ENCODE measurements at regions not wholly inside any gene's neighbourhood (a gene's known extent, or its start where the extent isn't known, plus 50 kb on each side); places are given as distances from the start of the nearest gene placed in this dataset.

DNA sequence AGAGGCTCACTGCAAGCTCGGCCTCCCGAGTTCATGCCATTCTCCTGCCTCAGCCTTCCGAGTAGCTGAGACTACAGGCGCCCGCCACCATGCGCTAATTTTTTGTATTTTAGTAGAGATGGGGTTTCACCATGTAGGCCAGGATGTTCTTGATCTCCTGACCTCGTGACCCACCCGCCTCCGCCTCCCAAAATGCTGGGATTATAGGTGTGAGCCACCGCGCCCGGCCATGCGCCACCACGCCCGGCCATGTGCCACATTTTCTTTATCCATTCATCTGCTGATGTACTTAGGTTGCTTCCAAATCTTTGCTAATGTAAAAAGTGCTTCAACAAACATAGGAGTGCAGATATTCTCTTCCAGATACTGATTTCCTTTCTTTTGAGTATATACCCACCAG lies 408.6 kb downstream of the CAAP1 start:
- no peak overlapping the region for H3K27ac Mint-ChIP-seq
- no peaks in the 10 kb centered on the region for H3K4me1 Mint-ChIP-seq (ENCODE audit: low read depth)
- H3K4me3 Mint-ChIP-seq (ENCODE audit: low read depth), result no peak overlapping the region
- intact Hi-C loops (cut with micrococcal nuclease), result no loop called here
- DNase-seq (ENCODE audit: low spot score), result no peak
- H3K36me3 Mint-ChIP-seq (ENCODE audit: low read depth), result no peaks in the 10 kb centered on the region
- peaks cover 54% of the 10 kb centered on the region for H3K9me3 Mint-ChIP-seq
- H3K27me3 Mint-ChIP-seq (ENCODE audit: low read depth), result no peaks in the 10 kb centered on the region

DNA sequence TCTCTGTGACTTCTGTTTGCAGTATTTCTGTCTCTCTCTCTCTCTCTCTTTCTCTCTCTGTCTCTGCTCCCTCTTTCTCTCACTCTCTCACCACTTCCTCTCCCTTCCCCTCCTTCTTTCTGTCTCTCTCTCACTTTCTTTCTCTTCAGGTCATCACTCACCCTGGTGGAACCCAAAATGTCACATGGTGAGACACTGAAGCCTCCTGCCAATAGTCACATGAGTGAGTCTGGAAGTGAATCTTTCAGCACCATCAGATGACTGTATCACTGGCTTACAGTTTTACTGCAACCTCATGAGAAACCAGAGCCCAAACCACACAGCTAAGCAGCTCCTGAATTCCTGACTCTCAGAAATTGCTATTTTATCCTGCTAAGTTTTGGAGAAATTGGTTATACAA lies 414.6 kb downstream of the CAAP1 start:
- no peak for DNase-seq (ENCODE audit: low spot score)
- no peak overlapping the region for H3K27ac Mint-ChIP-seq
- no peaks in the 10 kb centered on the region for H3K27me3 Mint-ChIP-seq (ENCODE audit: low read depth)
- H3K9me3 Mint-ChIP-seq, result peaks cover 44% of the 10 kb centered on the region
- intact Hi-C loops (cut with micrococcal nuclease), result no loop called here
- H3K36me3 Mint-ChIP-seq (ENCODE audit: low read depth), result no peaks in the 10 kb centered on the region
- no peaks in the 10 kb centered on the region for H3K4me1 Mint-ChIP-seq (ENCODE audit: low read depth)
- no peak overlapping the region for H3K4me3 Mint-ChIP-seq (ENCODE audit: low read depth)

DNA sequence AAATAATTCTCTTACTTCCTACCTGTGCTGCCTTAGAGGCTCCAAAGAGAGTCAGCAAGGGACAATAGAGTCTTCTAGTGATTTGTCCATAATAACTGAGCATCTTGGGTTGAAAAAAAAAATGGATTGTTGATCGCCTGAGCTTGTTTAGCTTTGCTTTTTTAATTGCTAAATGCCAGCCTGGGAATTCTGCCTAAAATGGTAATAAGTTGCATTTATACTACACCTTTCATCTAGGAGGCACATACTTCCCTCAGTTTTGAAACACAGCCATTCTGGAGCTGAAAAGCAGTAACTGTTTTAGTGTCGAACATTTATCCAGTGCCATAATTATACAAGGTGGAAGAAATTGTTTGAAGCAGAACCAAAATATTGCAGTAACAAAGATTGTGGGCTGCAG lies 421.3 kb downstream of the CAAP1 start:
- no peak for DNase-seq (ENCODE audit: low spot score)
- intact Hi-C loops (cut with micrococcal nuclease), result no loop called here
- Mint-ChIP-seq H3K27me3 (ENCODE audit: low read depth) (no peaks in the 10 kb centered on the region), H3K4me3 (ENCODE audit: low read depth) (no peak overlapping the region), H3K27ac (no peak overlapping the region), H3K4me1 (ENCODE audit: low read depth) (no peaks in the 10 kb centered on the region), H3K36me3 (ENCODE audit: low read depth) (no peaks in the 10 kb centered on the region), H3K9me3 (peaks cover 28% of the 10 kb centered on the region)

DNA sequence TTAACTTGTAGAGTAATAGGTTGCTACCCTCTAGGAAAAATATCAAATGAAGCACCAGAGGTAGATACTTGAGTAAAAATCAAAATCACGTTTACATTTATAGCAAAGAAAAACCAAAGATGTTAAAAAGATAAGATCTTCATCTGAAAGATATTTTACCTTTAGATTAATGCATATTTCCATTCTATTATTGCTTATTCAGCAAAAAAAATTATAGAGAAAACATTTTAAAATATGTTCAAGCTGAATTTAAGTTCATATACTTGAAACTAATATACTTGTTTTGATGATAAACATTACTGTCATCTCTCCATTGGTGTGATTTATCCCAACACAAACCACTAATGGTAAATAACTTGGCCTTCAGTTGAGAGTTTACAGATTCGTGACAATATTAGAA lies 422.3 kb downstream of the CAAP1 start:
- Mint-ChIP-seq H3K36me3 (ENCODE audit: low read depth) (no peaks in the 10 kb centered on the region), H3K4me1 (ENCODE audit: low read depth) (no peaks in the 10 kb centered on the region)
- no peak for DNase-seq (ENCODE audit: low spot score)

DNA sequence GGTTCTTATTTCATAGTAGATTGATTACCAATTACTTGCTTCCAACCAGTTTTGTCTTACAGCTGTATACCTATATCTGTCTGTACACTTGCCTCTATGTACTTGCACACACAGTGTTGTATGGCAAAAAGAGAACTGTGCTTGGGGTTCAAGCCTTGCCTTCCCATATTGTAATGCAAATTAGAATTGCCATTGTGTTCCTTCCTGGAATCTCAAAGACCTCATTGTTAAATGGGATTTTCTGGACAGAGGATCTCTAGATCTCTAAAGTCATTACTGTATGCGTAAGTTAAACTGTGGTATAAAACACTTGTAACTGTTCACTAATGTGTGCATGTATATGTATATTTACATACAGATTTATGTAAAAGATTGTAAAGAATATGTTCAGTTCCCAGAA lies 428.8 kb downstream of the CAAP1 start:
- Mint-ChIP-seq H3K27ac (no peak overlapping the region), H3K27me3 (ENCODE audit: low read depth) (no peaks in the 10 kb centered on the region), H3K4me3 (ENCODE audit: low read depth) (no peak overlapping the region), H3K36me3 (ENCODE audit: low read depth) (no peaks in the 10 kb centered on the region), H3K4me1 (ENCODE audit: low read depth) (no peaks in the 10 kb centered on the region), H3K9me3 (peaks cover 23% of the 10 kb centered on the region)
- intact Hi-C loops (cut with micrococcal nuclease), result no loop called here
- no peak for DNase-seq (ENCODE audit: low spot score)

More for the DNA sequence above, 422.3 kb downstream of the CAAP1 start:
- no peak overlapping the region for H3K4me3 Mint-ChIP-seq (ENCODE audit: low read depth)
- intact Hi-C loops (cut with micrococcal nuclease), result no loop called here
- H3K27me3 Mint-ChIP-seq (ENCODE audit: low read depth), result no peaks in the 10 kb centered on the region
- peaks cover 28% of the 10 kb centered on the region for H3K9me3 Mint-ChIP-seq
- H3K27ac Mint-ChIP-seq, result no peak overlapping the region

DNA sequence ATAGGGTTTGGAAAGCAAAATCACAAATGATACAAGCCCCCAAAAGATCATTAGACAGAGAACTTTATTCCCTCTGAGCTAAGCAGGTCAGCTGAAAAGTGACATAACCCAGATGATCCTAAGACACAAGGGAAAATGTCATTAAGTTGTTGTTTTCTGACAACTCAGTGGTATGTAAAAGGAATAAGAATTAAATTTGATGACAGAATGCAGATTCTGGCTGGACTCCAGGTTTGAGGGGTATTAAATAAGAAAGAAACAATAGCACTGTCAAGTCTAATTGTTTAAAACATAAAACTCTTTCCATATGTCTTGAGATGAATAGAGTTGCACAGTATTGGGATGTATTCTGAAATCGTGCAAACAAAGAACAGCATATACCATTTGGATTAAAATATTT lies 429.9 kb downstream of the CAAP1 start:
- DNase-seq (ENCODE audit: low spot score), result no peak
- Mint-ChIP-seq H3K9me3 (peaks cover 23% of the 10 kb centered on the region), H3K4me1 (ENCODE audit: low read depth) (no peaks in the 10 kb centered on the region), H3K27ac (no peak overlapping the region), H3K27me3 (ENCODE audit: low read depth) (no peaks in the 10 kb centered on the region), H3K4me3 (ENCODE audit: low read depth) (no peak overlapping the region), H3K36me3 (ENCODE audit: low read depth) (no peaks in the 10 kb centered on the region)
- intact Hi-C loops (cut with micrococcal nuclease), result no loop called here

DNA sequence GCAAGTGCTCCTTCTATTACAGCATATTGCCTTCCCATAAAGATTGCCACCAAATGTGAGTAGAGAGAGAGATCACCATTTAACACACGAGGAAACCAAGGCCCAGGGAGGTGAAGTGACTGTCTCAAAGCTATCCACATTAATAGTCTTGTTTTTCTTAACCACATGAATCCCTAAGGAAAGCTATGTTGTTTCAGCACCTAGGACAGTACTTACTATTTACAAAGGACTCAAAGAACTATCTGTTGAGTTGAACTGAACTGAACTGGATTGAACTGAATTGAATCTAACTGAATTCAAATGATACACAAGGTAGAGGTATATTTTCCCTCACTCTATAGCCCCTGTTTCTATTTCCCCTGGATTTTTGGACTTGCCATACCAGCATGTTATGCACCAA lies 430.4 kb downstream of the CAAP1 start:
- no peak overlapping the region for H3K4me3 Mint-ChIP-seq (ENCODE audit: low read depth)
- peaks cover 23% of the 10 kb centered on the region for H3K9me3 Mint-ChIP-seq
- no peaks in the 10 kb centered on the region for H3K36me3 Mint-ChIP-seq (ENCODE audit: low read depth)
- intact Hi-C loops (cut with micrococcal nuclease), result no loop called here
- H3K4me1 Mint-ChIP-seq (ENCODE audit: low read depth), result no peaks in the 10 kb centered on the region
- DNase-seq (ENCODE audit: low spot score), result no peak
- no peak overlapping the region for H3K27ac Mint-ChIP-seq
- no peaks in the 10 kb centered on the region for H3K27me3 Mint-ChIP-seq (ENCODE audit: low read depth)

DNA sequence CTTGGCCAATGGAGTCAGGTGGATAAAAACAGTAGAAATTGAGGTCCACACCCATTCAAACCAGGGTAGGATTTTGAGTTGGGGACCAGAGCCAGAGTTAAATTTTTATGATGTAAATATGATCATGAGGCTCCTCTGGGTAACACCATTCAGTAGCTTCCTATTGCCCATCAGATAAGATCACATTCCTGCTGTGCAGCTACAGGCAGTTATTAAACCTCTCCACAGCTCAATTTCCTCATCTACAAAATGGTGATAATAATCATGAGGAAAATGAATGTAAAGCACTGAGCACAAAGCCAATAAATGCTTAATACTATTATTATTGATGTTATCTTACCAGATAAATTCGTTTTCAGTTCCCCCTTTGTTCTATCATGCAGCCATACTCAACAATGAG lies 432.0 kb downstream of the CAAP1 start:
- Mint-ChIP-seq H3K27me3 (ENCODE audit: low read depth) (no peaks in the 10 kb centered on the region), H3K27ac (no peak overlapping the region), H3K4me1 (ENCODE audit: low read depth) (no peaks in the 10 kb centered on the region), H3K4me3 (ENCODE audit: low read depth) (no peak overlapping the region), H3K9me3 (peaks cover 16% of the 10 kb centered on the region), H3K36me3 (ENCODE audit: low read depth) (no peaks in the 10 kb centered on the region)
- DNase-seq (ENCODE audit: low spot score), result no peak
- intact Hi-C loops (cut with micrococcal nuclease), result no loop called here

DNA sequence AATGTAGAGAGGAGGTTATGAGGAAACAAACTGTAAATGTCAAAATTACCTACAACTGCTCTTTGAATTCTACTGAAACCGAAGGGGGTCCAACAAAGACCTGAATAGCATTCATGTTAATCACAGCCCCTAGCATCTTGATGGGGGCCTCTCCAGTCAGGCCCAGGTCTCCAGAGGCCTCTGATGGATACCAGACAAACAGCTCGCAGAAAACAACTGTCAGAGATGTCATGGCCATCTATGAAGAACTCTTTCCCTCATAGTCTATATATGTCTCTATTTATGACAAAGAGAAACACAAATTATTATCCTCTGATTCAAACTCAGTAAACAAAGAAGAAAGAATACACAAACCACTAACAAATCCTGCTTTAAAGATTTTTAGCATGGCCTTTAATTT lies 432.6 kb downstream of the CAAP1 start:
- intact Hi-C loops (cut with micrococcal nuclease), result no loop called here
- peaks cover 16% of the 10 kb centered on the region for H3K9me3 Mint-ChIP-seq
- no peak for DNase-seq (ENCODE audit: low spot score)
- H3K27me3 Mint-ChIP-seq (ENCODE audit: low read depth), result no peaks in the 10 kb centered on the region
- H3K27ac Mint-ChIP-seq, result no peak overlapping the region
- H3K4me3 Mint-ChIP-seq (ENCODE audit: low read depth), result no peak overlapping the region
- no peaks in the 10 kb centered on the region for H3K4me1 Mint-ChIP-seq (ENCODE audit: low read depth)
- no peaks in the 10 kb centered on the region for H3K36me3 Mint-ChIP-seq (ENCODE audit: low read depth)

DNA sequence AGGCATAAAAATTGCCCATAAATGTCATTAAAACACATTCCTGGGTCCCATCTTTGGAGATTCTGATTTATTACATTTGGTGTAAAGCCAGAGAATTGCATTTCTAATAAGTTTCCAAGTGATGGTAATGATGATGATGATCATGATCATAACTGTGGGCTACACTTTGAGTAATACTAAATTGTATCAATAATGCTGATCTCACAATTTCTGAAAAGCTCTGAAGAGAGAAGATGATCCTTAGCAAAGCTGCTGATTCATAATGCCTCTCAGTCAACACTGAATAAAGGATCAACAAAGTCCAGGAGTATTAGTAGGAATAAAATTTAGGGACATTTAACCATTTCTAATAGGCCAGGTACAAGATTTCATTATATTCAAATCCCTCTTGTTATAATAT lies 434.5 kb downstream of the CAAP1 start:
- no peak for DNase-seq (ENCODE audit: low spot score)
- Mint-ChIP-seq H3K36me3 (ENCODE audit: low read depth) (no peaks in the 10 kb centered on the region), H3K4me3 (ENCODE audit: low read depth) (no peak overlapping the region), H3K9me3 (peaks cover 13% of the 10 kb centered on the region), H3K27me3 (ENCODE audit: low read depth) (no peaks in the 10 kb centered on the region), H3K27ac (no peak overlapping the region), H3K4me1 (ENCODE audit: low read depth) (no peaks in the 10 kb centered on the region)
- intact Hi-C loops (cut with micrococcal nuclease), result no loop called here

DNA sequence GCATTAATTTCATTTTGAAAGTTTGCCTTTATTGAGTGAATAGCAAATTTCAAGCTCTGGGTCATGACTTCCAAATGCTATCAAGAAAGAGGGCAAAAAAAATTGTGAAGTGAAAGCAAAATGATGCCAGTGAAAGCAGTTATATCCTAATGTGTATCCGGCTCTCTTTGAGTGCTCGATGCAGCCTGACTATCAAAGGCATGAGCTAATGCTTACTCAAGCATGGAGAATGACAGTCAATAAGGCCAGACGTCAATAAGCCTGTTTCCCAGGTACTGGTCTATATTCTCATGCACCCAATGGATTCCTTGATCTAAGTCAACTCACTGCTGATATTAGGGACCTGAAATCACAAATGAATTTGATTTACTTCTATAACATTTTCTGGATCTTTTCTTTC lies 435.5 kb downstream of the CAAP1 start:
- H3K4me1 Mint-ChIP-seq (ENCODE audit: low read depth), result no peaks in the 10 kb centered on the region
- no peak for DNase-seq (ENCODE audit: low spot score)
- H3K9me3 Mint-ChIP-seq, result peaks cover 18% of the 10 kb centered on the region
- no peaks in the 10 kb centered on the region for H3K27me3 Mint-ChIP-seq (ENCODE audit: low read depth)
- no peak overlapping the region for H3K4me3 Mint-ChIP-seq (ENCODE audit: low read depth)
- intact Hi-C loops (cut with micrococcal nuclease), result no loop called here
- H3K36me3 Mint-ChIP-seq (ENCODE audit: low read depth), result no peaks in the 10 kb centered on the region
- no peak overlapping the region for H3K27ac Mint-ChIP-seq

DNA sequence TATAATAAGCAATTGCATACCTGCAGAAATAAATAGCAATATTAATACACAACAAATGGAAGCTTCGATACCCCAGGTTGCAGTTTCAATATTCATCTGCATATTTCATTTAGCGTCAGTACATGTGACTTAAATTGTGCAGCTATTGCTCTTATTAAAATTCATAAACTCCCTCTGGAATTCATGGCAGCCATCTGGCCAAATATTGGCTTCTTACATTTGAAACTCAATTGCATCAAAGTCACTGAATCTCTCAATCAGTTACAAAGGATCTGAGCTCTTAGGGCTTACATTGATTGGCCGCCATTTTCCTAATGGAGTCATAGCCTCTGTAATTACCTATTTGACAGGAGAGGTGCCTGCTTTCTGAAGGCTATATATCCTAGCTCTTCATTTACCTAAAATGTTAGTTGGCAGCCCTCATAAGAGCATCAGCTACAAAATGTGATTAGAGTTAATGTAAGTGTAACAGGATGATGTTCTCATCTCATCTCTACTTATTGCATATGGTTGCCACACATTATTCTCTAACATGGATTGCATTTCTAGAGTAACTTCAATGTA lies 453.5 kb downstream of the CAAP1 start:
- Mint-ChIP-seq H3K27ac (no peak overlapping the region), H3K4me1 (ENCODE audit: low read depth) (no peaks in the 10 kb centered on the region), H3K27me3 (ENCODE audit: low read depth) (no peaks in the 10 kb centered on the region), H3K4me3 (ENCODE audit: low read depth) (no peak overlapping the region), H3K9me3 (peaks cover 7% of the 10 kb centered on the region), H3K36me3 (ENCODE audit: low read depth) (no peaks in the 10 kb centered on the region)
- no peak for DNase-seq (ENCODE audit: low spot score)
- intact Hi-C loops (cut with micrococcal nuclease), result no loop called here

DNA sequence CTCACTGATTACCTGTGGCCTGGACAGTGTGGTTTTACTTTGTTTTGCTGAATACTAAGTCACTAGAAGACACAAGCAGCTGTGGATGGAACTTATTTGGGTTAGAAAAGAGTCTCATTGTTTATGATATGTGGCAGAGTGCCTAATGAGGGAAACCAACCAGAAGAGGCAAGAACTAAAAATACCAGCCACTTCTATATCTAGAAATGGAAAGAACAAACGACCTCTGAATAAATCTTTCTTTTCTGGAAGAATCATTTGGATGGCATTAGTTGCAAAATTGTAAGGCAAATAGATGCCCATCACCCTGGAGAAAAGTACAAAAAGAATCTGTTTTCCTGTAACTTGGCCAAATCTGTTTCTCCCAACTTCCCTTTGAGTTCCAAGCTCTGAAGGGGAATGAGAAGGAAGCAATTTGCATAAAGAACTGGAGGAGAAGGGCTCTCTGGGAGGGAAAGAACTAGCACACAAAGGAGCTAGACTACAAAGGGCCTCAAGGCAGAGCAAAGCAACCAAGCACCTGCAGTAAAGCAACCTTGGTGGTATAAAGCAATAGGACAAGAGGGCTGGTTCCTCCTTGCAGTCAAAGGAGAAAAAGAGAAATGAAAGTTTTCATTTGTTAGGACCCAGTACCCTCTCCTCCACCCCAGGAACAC lies 455.4 kb downstream of the CAAP1 start:
- intact Hi-C loops (cut with micrococcal nuclease), result no loop called here
- Mint-ChIP-seq H3K27ac (no peak overlapping the region), H3K36me3 (ENCODE audit: low read depth) (no peaks in the 10 kb centered on the region)

More for the DNA sequence above, 455.4 kb downstream of the CAAP1 start:
- Mint-ChIP-seq H3K9me3 (no peaks in the 10 kb centered on the region), H3K4me1 (ENCODE audit: low read depth) (no peaks in the 10 kb centered on the region), H3K4me3 (ENCODE audit: low read depth) (no peak overlapping the region), H3K27me3 (ENCODE audit: low read depth) (no peaks in the 10 kb centered on the region)
- DNase-seq (ENCODE audit: low spot score), result no peak

Measured in activated T-helper 2 cell treated with anti-CD3 and anti-CD28 coated beads, Interferon-gamma antibody, Interleukin-2, Interleukin-4, amounts not matched to agents 10 μg/mL and 5 μg/mL and 100 μg/mL, durations not matched to agents 14 hours and 24 hours and 36 hours (primary cell).